H1 (cell line): ENCODE measurements at regions not wholly inside any gene's neighbourhood (a gene's known extent, or its start where the extent isn't known, plus 50 kb on each side); places are given as distances from the start of the nearest gene placed in this dataset.

Experiments used
- BACH1 ChIP-seq: IDR thresholded peaks from 2 replicates; pipeline ENCODE4 v1.6.1; 2012; ENCODE audit warnings: low read length, improper control_type of control experiment
- CHD2 ChIP-seq: IDR thresholded peaks from 2 replicates; pipeline ENCODE4 v1.6.1; 2012; ENCODE audit warnings: low read length, improper control_type of control experiment
- CTCF ChIP-seq, 3 experiments: IDR thresholded peaks; 1 replicate in 2 of 3; 2 replicates in 1 of 3; pipeline versions ENCODE4 v1.5.1 to v1.6.1; 2011; ENCODE audit warnings: low read length in 3 of 3, mild to moderate bottlenecking in 3 of 3, inconsistent platforms in 2 of 3, low read depth in 1 of 3, moderate library complexity in 1 of 3; ENCODE audit not compliant: insufficient read depth in 1 of 3; ENCODE audit errors: control extremely low read depth in 1 of 3
- EP300 ChIP-seq, 2 experiments: IDR thresholded peaks; 1 replicate in 1 of 2; 2 replicates in 1 of 2; pipeline ENCODE4 v1.6.1; 2011 to 2012; ENCODE audit warnings: low read depth in 2 of 2, low read length in 2 of 2, mild to moderate bottlenecking in 2 of 2, borderline replicate concordance in 1 of 2, inconsistent platforms in 1 of 2, moderate library complexity in 1 of 2
- EZH2 ChIP-seq: fragments of 200-600 bp; sonication (generic); IDR thresholded peaks from 2 replicates; pipeline ENCODE4 v1.7.1; 2012; ENCODE audit warnings: low read depth, mild to moderate bottlenecking, moderate library complexity, low read length, inconsistent platforms; ENCODE audit not compliant: severe bottlenecking
- JUN ChIP-seq: IDR thresholded peaks from 2 replicates; pipeline ENCODE4 v1.6.1; 2011; ENCODE audit warnings: low read depth, mild to moderate bottlenecking, improper control_type of control experiment, low read length
- RAD21 ChIP-seq, 2 experiments: IDR thresholded peaks in 1 of 2; conservative IDR thresholded peaks in 1 of 2; 2 replicates each; pipeline ENCODE4 v1.6.1; 2011; ENCODE audit warnings: low read depth in 2 of 2, low read length in 2 of 2, improper control_type of control experiment in 1 of 2, inconsistent platforms in 1 of 2, mild to moderate bottlenecking in 1 of 2, moderate library complexity in 1 of 2
- RXRA ChIP-seq: IDR thresholded peaks from 2 replicates; pipeline ENCODE4 v1.6.1; 2011; ENCODE audit warnings: low read depth, mild to moderate bottlenecking, low read length, moderate library complexity; ENCODE audit not compliant: insufficient read depth
- SIN3A ChIP-seq, 2 experiments: IDR thresholded peaks in 1 of 2; conservative IDR thresholded peaks in 1 of 2; 2 replicates each; pipeline ENCODE4 v1.6.1; 2011 to 2012; ENCODE audit warnings: low read length in 2 of 2, improper control_type of control experiment in 1 of 2, low read depth in 1 of 2, mild to moderate bottlenecking in 1 of 2
- TCF12 ChIP-seq: IDR thresholded peaks from 2 replicates; pipeline ENCODE4 v1.6.1; 2011; ENCODE audit warnings: low read depth, mild to moderate bottlenecking, low read length

- no peak for TF ChIP-seq JUN
- no peak for TF ChIP-seq RAD21 (IDR thresholded peaks at IDR 0.05 in 1 of 2, conservative IDR thresholded peaks at IDR 0.05 in 1 of 2; ENCODE audit: low read depth in 2 of 2, low read length in 2 of 2)
- no peak for TF ChIP-seq CTCF (IDR thresholded peaks at IDR 0.05; ENCODE audit: control extremely low read depth in 1 of 3, insufficient read depth in 1 of 3, low read depth in 1 of 3, low read length in 3 of 3)
- TF ChIP-seq BACH1: no peak
- TF ChIP-seq EP300 (IDR thresholded peaks at IDR 0.05; ENCODE audit: borderline replicate concordance in 1 of 2, low read depth in 2 of 2, low read length in 2 of 2): no peak
- no peak for TF ChIP-seq SIN3A (conservative IDR thresholded peaks at IDR 0.05 in 1 of 2, IDR thresholded peaks at IDR 0.05 in 1 of 2; ENCODE audit: low read depth in 1 of 2, low read length in 2 of 2)
- TF ChIP-seq RXRA: no peak
- no peak for TF ChIP-seq EZH2
- no peak for TF ChIP-seq TCF12
- TF ChIP-seq CHD2: no peak
Observed at GRCh38 chr9:82650368-82650767, 412.6 kb downstream of the RASEF start.
